Prostate gland (tissue), 2 donors: ENCODE measurements at regions not wholly inside any gene's neighbourhood (a gene's known extent, or its start where the extent isn't known, plus 50 kb on each side); places are given as distances from the start of the nearest gene placed in this dataset.

ENCODE experiments used
- POLR2A ChIP-seq: fragments of 450-650 bp; IDR thresholded peaks from one replicate; pipeline ENCODE4 v1.6.1; 2016; ENCODE audit warnings: antibody characterized with exemption, mild to moderate bottlenecking
- TF ChIP-seq, protein P1 (sequence below), 4 experiments: fragments of 200-600 bp in 2 of 4; fragments of 450-650 bp in 2 of 4; sonication (generic) in 2 of 4; IDR thresholded peaks; 1 replicate in 3 of 4; 2 replicates in 1 of 4; pipeline ENCODE4 v1.5.1; 2016 to 2019; ENCODE audit warnings: antibody characterized with exemption in 4 of 4, mild to moderate bottlenecking in 2 of 4, moderate library complexity in 2 of 4

DNA sequence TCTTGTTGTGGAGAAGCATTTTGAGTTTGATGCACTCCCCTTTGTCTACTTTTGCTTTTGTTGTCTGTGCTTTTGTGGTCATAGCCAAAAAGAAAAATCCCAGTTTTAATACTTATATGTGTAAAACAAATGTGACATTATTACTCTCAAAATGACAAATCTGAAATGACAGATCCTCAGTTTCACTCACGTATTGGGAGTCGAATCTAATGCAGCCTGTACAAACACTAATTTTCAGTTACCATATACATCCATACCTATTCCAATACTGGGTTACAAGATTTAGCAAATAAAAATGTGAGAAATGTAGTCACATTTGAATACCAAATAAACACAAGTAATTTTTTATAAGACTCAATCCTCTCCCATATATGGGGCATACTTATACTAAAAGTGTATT, 148.2 kb upstream of the ZNF516 start:
- TF ChIP-seq POLR2A = no peak
- TF ChIP-seq, protein P1, sequence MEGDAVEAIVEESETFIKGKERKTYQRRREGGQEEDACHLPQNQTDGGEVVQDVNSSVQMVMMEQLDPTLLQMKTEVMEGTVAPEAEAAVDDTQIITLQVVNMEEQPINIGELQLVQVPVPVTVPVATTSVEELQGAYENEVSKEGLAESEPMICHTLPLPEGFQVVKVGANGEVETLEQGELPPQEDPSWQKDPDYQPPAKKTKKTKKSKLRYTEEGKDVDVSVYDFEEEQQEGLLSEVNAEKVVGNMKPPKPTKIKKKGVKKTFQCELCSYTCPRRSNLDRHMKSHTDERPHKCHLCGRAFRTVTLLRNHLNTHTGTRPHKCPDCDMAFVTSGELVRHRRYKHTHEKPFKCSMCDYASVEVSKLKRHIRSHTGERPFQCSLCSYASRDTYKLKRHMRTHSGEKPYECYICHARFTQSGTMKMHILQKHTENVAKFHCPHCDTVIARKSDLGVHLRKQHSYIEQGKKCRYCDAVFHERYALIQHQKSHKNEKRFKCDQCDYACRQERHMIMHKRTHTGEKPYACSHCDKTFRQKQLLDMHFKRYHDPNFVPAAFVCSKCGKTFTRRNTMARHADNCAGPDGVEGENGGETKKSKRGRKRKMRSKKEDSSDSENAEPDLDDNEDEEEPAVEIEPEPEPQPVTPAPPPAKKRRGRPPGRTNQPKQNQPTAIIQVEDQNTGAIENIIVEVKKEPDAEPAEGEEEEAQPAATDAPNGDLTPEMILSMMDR (IDR thresholded peaks at IDR 0.05) = no peak
